Mucosa of descending colon (tissue), 3 donors: ENCODE measurements at regions not wholly inside any gene's neighbourhood (a gene's known extent, or its start where the extent isn't known, plus 50 kb on each side); places are given as distances from the start of the nearest gene placed in this dataset.
"Not testable (repeated sequence)": the region's sequence is repeated elsewhere in the genome, so short reads cannot be mapped to it uniquely, and the experiment has no call there.

Experiments
- ATAC-seq: fragments of 200-7000 bp; cut with Tn5 transposase; one replicate; pipeline ENCODE4 v1.9.1; 2020; ENCODE audit warnings: mild to moderate bottlenecking, moderate library complexity
- DNase-seq, 3 donors: peaks; one replicate each; pipeline ENCODE4 v3.0.0-alpha.2; 2020
- H3K36me3 ChIP-seq: fragments of 200-600 bp; one replicate; pipeline ENCODE4 v1.8.0; 2021; ENCODE audit warnings: low read depth, mild to moderate bottlenecking
- H3K4me1 ChIP-seq: fragments of 200-600 bp; one replicate; pipeline ENCODE4 v1.8.0; 2021; ENCODE audit warnings: low read depth, mild to moderate bottlenecking
- H3K4me3 ChIP-seq: fragments of 200-600 bp; one replicate; pipeline ENCODE4 v1.8.0; 2021; ENCODE audit warnings: mild to moderate bottlenecking
- H3K9me3 ChIP-seq: fragments of 200-600 bp; one replicate; pipeline ENCODE4 v1.8.0; 2021; ENCODE audit warnings: mild to moderate bottlenecking
- intact Hi-C, 2 donors: fragments of 100-400 bp; cut with DNase I in 1 of 2; cut with micrococcal nuclease in 1 of 2; formaldehyde crosslinking; loops; one replicate each; pipeline versions ENCODE4 v1.11.0 to v1.11.1; 2022; cut with DNase I, micrococcal nuclease
- TF ChIP-seq, protein P1 (sequence below): fragments of 200-600 bp; IDR thresholded peaks from one replicate; pipeline ENCODE4 v1.8.0; 2022; ENCODE audit warnings: antibody characterized with exemption, mild to moderate bottlenecking
- donor health status: DM: no; HTN: no; CAD: no; lungs with moderate emphysema.
- donor health status: DM: no; HTN: no; CAD: no.
- donor health status: DM: no; HTN: yes; CAD: no.

DNA sequence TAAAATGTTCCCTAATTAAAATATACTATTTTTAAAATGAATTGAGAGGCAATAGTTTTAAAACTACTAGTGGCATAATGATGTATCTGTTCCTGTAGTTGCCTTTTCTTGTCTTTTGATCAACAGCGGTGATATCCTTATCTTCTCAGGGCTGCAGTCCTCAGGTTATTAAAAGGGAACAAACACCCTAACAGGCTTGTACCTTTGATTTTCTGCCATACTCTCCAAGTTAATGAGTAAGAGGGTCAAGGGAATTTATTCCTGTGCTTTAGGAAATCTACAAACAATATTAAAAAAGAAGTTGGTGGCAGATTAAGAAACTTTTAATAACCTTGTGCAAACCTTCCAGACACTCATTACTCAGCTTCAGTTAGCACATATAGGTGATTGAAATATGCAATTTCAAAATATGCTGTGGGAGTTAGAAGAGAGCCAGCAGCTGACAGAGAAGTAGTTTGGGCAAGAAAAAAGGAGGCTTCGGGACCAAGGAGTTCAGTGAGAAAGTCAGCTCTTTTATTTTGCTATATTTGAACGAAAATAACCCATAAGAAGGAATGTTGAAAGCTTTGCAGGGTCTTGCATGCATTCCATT lies 81.0 kb upstream of the TLE4 start:
- Histone ChIP-seq H3K36me3 (no peaks in the 10 kb centered on the region), H3K9me3 (peaks cover 5% of the 10 kb centered on the region), H3K4me1 (no peaks in the 10 kb centered on the region), H3K4me3 (no peak overlapping the region)
- DNase-seq (no peak), ATAC-seq (no peak)
- TF ChIP-seq, protein P1, sequence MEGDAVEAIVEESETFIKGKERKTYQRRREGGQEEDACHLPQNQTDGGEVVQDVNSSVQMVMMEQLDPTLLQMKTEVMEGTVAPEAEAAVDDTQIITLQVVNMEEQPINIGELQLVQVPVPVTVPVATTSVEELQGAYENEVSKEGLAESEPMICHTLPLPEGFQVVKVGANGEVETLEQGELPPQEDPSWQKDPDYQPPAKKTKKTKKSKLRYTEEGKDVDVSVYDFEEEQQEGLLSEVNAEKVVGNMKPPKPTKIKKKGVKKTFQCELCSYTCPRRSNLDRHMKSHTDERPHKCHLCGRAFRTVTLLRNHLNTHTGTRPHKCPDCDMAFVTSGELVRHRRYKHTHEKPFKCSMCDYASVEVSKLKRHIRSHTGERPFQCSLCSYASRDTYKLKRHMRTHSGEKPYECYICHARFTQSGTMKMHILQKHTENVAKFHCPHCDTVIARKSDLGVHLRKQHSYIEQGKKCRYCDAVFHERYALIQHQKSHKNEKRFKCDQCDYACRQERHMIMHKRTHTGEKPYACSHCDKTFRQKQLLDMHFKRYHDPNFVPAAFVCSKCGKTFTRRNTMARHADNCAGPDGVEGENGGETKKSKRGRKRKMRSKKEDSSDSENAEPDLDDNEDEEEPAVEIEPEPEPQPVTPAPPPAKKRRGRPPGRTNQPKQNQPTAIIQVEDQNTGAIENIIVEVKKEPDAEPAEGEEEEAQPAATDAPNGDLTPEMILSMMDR = no peak
- intact Hi-C loops = no loop called here

DNA sequence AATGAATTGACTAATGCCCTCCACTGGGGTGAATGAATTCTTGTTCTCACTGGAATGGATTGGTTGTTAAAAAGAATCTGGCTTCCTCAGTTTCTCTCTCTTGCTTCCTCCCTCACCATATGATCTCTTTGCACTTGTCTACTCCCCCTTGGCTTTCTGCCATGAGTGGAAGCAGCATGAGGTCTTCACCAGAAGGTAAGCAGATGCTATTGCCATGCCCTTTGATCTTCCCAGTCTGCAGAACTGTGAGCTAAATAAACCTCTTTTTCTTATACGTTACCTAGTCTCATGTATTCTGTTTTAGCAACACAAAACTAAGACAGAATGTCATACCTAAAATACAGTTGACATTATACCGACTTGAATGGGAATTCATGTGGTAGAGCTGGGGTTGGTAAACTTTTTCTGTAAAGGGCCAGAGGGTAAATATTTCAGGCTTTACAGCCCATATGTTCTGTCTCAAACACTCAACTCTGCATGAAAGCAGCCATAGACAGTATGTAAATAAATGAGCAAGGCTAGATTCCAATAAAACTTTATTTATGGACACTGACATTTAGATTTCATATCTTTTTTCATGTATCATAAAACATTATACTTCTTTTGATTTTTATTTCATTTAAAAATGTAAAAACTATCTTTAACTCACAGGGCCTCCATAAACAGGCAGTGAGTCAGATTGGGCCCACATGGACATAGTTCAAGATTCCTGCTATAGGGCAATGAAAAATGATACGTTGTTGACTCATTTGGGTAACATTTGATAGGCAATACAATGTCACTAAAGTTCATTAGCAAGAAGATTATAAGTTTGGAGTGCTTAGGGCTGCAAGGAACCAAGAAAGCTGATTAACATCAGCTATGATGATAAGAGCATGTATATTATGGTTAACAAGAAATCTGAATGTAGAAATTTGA lies 79.4 kb upstream of the TLE4 start:
- ATAC-seq (peak; percentile 71), DNase-seq (no peak)
- H3K4me1 ChIP-seq = no peaks in the 10 kb centered on the region
- no peak overlapping the region for H3K4me3 ChIP-seq
- H3K36me3 ChIP-seq = no peaks in the 10 kb centered on the region
- peaks cover 5% of the 10 kb centered on the region for H3K9me3 ChIP-seq
- intact Hi-C loops = no loop called here
- TF ChIP-seq, protein P1 = no peak

DNA sequence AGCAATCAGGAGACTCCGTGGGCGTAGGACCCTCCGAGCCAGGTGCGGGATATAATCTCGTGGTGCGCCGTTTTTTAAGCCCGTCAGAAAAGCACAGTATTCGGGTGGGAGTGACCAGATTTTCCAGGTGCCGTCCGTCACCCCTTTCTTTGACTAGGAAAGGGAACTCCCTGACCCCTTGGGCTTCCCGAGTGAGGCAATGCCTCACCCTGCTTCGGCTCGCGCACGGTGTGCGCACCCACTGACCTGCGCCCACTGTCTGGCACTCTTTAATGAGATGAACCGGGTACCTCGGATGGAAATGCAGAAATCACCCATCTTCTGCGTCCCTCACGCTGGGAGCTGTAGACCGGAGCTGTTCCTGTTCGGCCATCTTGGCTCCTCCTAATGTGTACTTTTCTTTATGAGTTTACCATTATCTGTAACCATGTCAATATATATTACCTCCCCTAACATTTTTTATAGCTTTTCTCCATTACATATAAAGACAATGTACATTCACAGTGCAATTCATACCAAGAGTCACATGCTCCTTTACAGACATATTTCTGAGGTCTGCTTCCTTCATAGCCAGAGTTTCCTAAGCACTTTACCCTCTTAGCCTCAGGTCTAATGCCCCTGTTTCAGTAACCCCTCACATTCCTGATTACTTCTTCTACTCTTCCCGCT lies 71.4 kb upstream of the TLE4 start:
- H3K36me3 ChIP-seq, H3K4me3 ChIP-seq, intact Hi-C loops, H3K9me3 ChIP-seq, H3K4me1 ChIP-seq: not testable (repeated sequence)
- peak; percentile 88 for ATAC-seq
- peak in 2 of 3 donors; percentile 10 to 34 for DNase-seq

DNA sequence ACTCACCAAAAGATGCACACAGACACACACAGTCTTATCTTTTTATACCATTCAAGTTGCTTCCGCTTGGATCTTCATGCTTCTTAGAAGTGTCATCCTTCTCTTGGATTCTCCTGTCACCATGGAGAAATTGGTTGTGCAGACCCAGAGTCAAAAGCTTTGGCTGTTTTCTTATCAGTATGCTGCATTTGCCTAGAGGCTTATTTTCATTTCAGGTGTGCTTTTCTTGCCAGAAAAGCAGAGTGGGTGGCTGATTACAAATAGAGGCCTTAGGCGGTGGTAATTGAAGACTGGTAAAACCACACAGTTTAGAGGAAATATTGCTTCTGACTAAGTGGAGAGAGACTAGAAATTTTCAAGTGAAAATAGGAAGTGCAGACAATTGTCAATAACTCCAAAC lies 70.2 kb upstream of the TLE4 start:
- H3K36me3 ChIP-seq = no peaks in the 10 kb centered on the region
- H3K4me1 ChIP-seq = no peaks in the 10 kb centered on the region
- H3K9me3 ChIP-seq = no peaks in the 10 kb centered on the region
- TF ChIP-seq, protein P1 = no peak
- H3K4me3 ChIP-seq = no peak overlapping the region
- no peak for DNase-seq
- intact Hi-C loops = no loop called here
- no peak for ATAC-seq

DNA sequence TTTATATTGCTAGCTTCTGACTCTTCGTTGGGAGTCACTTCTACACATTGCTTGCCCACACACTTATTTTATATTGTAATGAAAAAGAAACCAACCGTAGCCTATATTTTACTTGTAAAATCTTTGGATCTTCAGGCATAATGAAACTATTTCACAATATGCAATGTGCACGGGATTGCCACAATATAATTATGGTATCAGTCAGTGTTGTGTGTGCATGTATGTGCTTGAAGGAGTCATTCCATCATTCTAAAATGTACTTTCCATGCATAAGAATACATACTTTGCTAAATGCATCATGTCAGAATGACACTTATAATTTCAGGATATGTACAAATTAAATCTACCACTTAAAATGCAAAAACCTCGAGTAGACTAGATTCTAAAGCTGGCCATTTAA lies 64.0 kb upstream of the TLE4 start:
- ATAC-seq = no peak
- DNase-seq = no peak
- TF ChIP-seq, protein P1 = no peak
- intact Hi-C loops = no loop called here
- no peaks in the 10 kb centered on the region for H3K36me3 ChIP-seq
- H3K4me1 ChIP-seq = no peaks in the 10 kb centered on the region
- H3K9me3 ChIP-seq = no peaks in the 10 kb centered on the region
- no peak overlapping the region for H3K4me3 ChIP-seq

DNA sequence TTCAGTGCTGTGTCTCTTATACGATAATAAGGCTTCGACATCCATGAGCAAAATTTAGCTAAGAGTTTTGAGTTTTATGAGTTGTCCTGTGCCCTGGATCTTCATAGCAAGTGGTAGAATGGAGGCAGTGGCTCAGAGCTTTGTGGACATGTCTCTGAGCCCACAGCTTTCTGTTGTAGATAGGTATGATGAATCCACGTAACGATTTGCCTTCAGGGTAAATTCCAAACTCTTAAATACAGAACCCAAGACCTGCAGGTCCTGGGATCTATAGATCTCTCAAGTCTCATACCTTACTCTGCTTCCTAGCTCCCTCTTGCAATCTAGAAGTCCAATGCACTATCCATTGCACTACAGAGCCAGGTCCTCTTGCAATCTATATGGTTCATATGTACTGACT lies 59.5 kb upstream of the TLE4 start:
- TF ChIP-seq, protein P1 = no peak
- intact Hi-C loops = no loop called here
- H3K9me3 ChIP-seq = no peaks in the 10 kb centered on the region
- no peaks in the 10 kb centered on the region for H3K4me1 ChIP-seq
- H3K4me3 ChIP-seq = no peak overlapping the region
- H3K36me3 ChIP-seq = no peaks in the 10 kb centered on the region
- ATAC-seq = no peak
- DNase-seq = no peak
